HEK293T (cell line): ENCODE measurements at regions not wholly inside any gene's neighbourhood (a gene's known extent, or its start where the extent isn't known, plus 50 kb on each side); places are given as distances from the start of the nearest gene placed in this dataset.

Experiments
- ARNT ChIP-seq: fragments of 450-650 bp; IDR thresholded peaks from 2 replicates; pipeline ENCODE4 v1.6.1; 2017; ENCODE audit warnings: mild to moderate bottlenecking
- BHLHE40 ChIP-seq: fragments of 450-650 bp; IDR thresholded peaks from 2 replicates; pipeline ENCODE4 v1.6.1; 2016; ENCODE audit warnings: mild to moderate bottlenecking, moderate library complexity, borderline replicate concordance
- CTBP1 ChIP-seq: fragments of 450-650 bp; IDR thresholded peaks from 2 replicates; pipeline ENCODE4 v1.6.1; 2016; ENCODE audit warnings: borderline replicate concordance
- FOXA1 ChIP-seq: fragments of 450-650 bp; IDR thresholded peaks from 2 replicates; pipeline ENCODE4 v1.6.1; 2016; ENCODE audit warnings: mild to moderate bottlenecking
- FOXK2 ChIP-seq: fragments of 450-650 bp; IDR thresholded peaks from 2 replicates; pipeline ENCODE4 v1.6.1; 2016; ENCODE audit warnings: mild to moderate bottlenecking
- FOXM1 ChIP-seq: fragments of 450-650 bp; IDR thresholded peaks from 2 replicates; pipeline ENCODE4 v1.6.1; 2017; ENCODE audit warnings: mild to moderate bottlenecking, borderline replicate concordance
- HDGF ChIP-seq: fragments of 450-650 bp; IDR thresholded peaks from 2 replicates; pipeline ENCODE4 v1.6.1; 2017; ENCODE audit warnings: antibody characterized with exemption, borderline replicate concordance
- NFRKB ChIP-seq: fragments of 450-650 bp; IDR thresholded peaks from 2 replicates; pipeline ENCODE4 v1.6.1; 2016; ENCODE audit warnings: mild to moderate bottlenecking, moderate library complexity
- SUZ12 ChIP-seq: fragments of 450-650 bp; IDR thresholded peaks from 2 replicates; pipeline ENCODE4 v1.6.1; 2016; ENCODE audit warnings: mild to moderate bottlenecking
- TARDBP ChIP-seq: fragments of 450-650 bp; IDR thresholded peaks from 2 replicates; pipeline ENCODE4 v1.6.1; 2016

- TF ChIP-seq FOXK2 (no peak), SUZ12 (no peak), FOXM1 (no peak), FOXA1 (no peak), ARNT (no peak), CTBP1 (no peak), TARDBP (no peak), NFRKB (no peak), BHLHE40 (no peak), HDGF (no peak)
Measured at GRCh38 chr14:43528321-43528720, 978.8 kb downstream of the FSCB start.
